ENCODE measurements at regions not wholly inside any gene's neighbourhood (a gene's known extent, or its start where the extent isn't known, plus 50 kb on each side); places are given as distances from the start of the nearest gene placed in this dataset.

- no peak for DNase-seq (ENCODE audit: low spot score)
Measured at GRCh38 chr6:113095841-113096240, 748.7 kb downstream of the RFPL4B start.

- peak; percentile 90 for DNase-seq (ENCODE audit: low spot score)
Measured at GRCh38 chr6:113102761-113103160, 754.4 kb upstream of the MARCKS start.

GRCh38 chr6:113103634-113104361, 753.3 kb upstream of the MARCKS start:
- DNase-seq (ENCODE audit: low spot score) = peak; percentile 77

GRCh38 chr6:113104541-113104940, 752.6 kb upstream of the MARCKS start:
- DNase-seq (ENCODE audit: low spot score) = no peak

- no peak for DNase-seq (ENCODE audit: low spot score)
Measured at GRCh38 chr6:113104951-113105350, 752.2 kb upstream of the MARCKS start.

GRCh38 chr6:113110211-113110610, 746.9 kb upstream of the MARCKS start:
- no peak for DNase-seq (ENCODE audit: low spot score)

- DNase-seq (ENCODE audit: low spot score) = no peak
Measured at GRCh38 chr6:113111550-113111949, 745.6 kb upstream of the MARCKS start.

- no peak for DNase-seq (ENCODE audit: low spot score)
Measured at GRCh38 chr6:113112086-113112485, 745.1 kb upstream of the MARCKS start.

GRCh38 chr6:113115196-113115595, 741.9 kb upstream of the MARCKS start:
- DNase-seq (ENCODE audit: low spot score) = no peak

- DNase-seq (ENCODE audit: low spot score) = peak; percentile 64
Measured at GRCh38 chr6:113120224-113120581, 736.9 kb upstream of the MARCKS start.

GRCh38 chr6:113120582-113121285, 736.4 kb upstream of the MARCKS start:
- DNase-seq (ENCODE audit: low spot score) = no peak

GRCh38 chr6:113121571-113121970, 735.6 kb upstream of the MARCKS start:
- DNase-seq (ENCODE audit: low spot score) = no peak

GRCh38 chr6:113122060-113122459, 735.1 kb upstream of the MARCKS start:
- DNase-seq (ENCODE audit: low spot score) = peak; percentile 97

GRCh38 chr6:113125626-113126025, 731.5 kb upstream of the MARCKS start:
- DNase-seq (ENCODE audit: low spot score) = no peak

- DNase-seq (ENCODE audit: low spot score) = no peak
Measured at GRCh38 chr6:113127786-113128419, 729.2 kb upstream of the MARCKS start.

- no peak for DNase-seq (ENCODE audit: low spot score)
Measured at GRCh38 chr6:113128661-113129060, 728.5 kb upstream of the MARCKS start.

- DNase-seq (ENCODE audit: low spot score) = no peak
Measured at GRCh38 chr6:113129991-113130390, 727.2 kb upstream of the MARCKS start.

GRCh38 chr6:113137426-113137825, 719.7 kb upstream of the MARCKS start:
- peak; percentile 49 for DNase-seq (ENCODE audit: low spot score)

GRCh38 chr6:113140721-113141120, 716.4 kb upstream of the MARCKS start:
- no peak for DNase-seq (ENCODE audit: low spot score)

- no peak for DNase-seq (ENCODE audit: low spot score)
Measured at GRCh38 chr6:113141901-113142300, 715.2 kb upstream of the MARCKS start.

- DNase-seq (ENCODE audit: low spot score) = no peak
Measured at GRCh38 chr6:113142671-113143174, 714.4 kb upstream of the MARCKS start.

- no peak for DNase-seq (ENCODE audit: low spot score)
Measured at GRCh38 chr6:113143206-113143605, 713.9 kb upstream of the MARCKS start.

GRCh38 chr6:113144117-113144516, 713.0 kb upstream of the MARCKS start:
- no peak for DNase-seq (ENCODE audit: low spot score)
